HG03432 (cell line): ENCODE measurements at regions not wholly inside any gene's neighbourhood (a gene's known extent, or its start where the extent isn't known, plus 50 kb on each side); places are given as distances from the start of the nearest gene placed in this dataset.

ENCODE experiments used
- ATAC-seq: cut with Tn5 transposase; IDR thresholded peaks from one replicate; pipeline ENCODE4 v1.9.1; 2021; ENCODE audit warnings: mild to moderate bottlenecking, moderate library complexity; ENCODE audit not compliant: unreplicated experiment

DNA sequence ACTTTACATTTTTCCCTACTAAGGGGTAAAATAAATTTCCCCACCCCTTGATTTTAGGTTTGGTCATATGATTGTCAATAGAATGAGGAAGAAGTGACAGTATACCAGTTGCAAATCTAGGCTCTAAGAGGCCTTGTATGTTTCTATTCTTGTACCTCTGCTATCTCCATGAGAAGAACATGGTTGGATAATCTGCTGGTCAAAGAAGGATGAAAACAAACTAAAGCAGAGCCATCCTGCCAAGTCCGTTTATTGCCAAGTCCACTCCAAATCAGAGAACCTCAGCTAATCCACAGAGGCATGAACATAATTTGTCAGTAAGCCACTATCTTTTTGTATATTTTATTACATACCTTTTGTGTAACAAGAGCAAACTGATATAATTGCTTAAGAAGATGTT lies 98.0 kb downstream of the CRPPA start:
- no peak for ATAC-seq

DNA sequence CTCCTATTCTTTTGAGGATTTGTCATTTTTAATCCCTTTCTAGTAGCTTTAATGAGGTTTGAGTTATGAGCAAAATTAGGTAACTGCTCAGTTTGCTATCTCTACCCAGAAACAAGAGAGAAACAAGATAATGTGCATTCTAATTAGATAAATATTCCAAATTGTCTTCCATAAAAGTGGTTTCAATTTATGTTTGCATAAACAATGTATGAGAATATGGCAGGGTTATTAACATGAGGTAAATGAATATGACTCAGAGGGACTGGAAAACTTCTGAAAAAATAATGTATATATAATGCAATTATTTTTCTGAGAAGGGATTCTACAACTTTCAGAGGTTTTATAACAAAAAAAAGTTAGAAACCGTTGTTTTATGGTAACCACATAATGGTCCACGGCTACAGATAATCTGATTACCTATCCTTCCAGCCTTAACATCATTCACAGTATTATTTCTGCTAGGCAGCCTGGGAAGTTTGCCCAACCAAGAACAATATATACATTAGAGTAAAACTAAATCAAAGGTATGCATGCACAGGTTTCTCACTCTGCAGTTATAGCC lies 101.2 kb downstream of the CRPPA start:
- no peak for ATAC-seq

DNA sequence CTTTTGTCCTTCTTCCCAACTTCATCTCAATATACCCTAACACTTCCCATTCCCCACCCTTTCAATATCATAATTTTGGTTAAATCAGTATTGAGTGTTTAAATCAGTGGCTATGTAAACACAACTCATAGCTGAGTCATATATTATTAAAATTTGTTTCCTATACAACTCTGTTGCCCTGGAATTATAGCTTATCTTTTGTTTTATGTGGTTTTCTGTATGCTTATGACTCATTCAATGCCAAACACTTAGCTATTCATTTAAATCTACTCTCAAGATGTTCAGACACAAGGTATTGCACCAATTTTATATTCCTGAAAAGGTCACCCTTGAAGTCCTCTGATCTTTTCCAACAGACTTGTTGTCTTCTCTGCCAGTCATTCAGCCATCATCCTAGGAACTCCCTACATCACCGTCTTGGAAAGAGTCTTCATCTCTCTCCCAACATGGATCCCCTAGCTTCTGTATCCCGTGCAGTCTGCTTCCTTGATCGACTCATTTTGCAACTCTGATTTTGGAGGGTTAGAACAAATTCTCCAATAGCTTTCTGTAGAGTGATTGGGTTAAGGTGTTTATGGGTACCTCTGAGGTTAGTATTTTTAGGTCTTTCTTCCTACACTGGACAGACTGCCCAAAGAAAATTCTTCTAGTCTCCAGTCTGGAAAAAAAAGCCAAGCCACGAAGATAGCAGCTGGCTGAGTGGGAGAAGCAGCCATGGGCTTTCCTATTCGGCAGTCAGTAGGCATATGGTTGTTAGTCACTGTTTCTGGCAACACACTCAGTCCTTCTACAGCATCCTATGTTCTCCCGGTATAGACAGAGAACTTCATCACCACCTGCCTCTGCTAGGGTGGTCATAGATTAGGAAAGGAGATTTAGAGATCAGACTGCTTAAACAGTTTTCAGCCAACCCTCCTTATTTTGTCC lies 102.1 kb downstream of the CRPPA start:
- no peak for ATAC-seq

DNA sequence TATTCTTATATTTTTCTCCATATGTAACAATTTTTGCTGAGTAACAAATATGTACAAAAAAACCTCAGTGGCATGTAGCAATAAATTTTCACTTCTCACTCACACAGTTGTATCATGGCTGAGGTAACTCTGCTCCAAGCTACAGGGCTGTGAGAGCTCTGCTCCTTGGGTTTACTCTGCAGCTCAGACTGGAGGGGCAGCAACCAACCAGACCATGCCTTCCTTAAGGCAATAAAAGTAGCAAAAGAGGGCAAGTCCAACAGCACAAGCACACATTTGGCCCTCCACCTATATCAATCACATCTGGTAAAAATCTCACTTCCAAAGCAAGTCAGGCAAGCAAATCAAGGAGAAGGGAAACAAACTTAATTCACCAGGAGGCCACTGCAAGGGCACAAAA lies 102.9 kb downstream of the CRPPA start:
- ATAC-seq = no peak

DNA sequence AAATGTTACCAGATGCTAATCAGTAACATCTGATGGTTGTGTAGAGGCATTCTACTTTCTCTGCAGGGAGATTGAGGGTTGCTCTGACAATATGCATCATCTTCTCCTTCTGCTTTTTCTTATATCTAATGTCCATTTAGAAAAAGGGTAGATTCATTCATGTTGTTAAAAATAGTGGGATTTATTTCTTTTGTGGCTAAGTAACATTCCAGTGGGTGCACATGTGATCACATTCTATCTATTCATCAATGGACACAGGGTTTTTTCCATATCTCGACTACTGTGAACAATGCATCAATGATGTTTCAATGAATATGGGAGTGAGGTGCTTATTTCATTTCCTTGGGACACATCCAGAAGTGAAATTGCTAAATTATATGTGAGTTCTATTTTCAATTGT lies 103.9 kb downstream of the CRPPA start:
- ATAC-seq = no peak

DNA sequence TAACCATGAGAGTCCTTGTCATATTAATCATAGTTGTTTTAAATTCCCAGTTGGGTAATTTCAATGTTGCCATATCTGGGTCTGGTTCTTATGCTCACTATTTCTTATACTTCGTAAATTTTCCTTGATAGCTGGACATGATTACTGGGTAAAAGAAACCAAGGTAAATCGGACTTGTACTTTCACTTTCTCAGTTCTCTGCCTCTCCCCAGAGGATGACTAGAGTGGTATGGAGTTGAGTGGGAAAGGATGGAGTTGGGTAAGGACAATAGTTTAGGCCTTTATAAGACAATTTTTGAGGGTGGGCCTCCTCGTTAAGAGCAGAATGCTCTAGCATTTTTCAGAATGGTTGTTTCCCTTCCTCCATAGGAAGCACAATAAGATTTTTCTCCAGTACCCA lies 106.1 kb downstream of the CRPPA start:
- ATAC-seq = no peak

DNA sequence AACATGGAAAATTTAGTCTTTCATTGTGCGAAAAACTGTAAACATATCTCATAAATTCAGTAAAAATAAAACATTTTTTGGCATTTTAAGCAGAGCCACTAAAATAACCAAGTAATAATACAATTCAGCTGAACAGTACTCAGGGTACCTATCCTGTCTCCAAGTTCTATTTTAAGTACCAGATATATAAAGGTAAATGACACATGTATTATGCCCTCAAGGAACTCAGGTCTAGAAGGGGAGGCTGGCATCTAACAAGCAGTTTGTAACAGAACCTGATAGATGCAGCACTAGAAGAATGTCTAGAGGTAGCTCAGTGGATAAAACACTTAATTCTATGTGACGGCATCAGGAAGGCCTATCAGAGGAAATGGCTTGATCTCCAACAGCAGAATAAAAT lies 112.2 kb downstream of the CRPPA start:
- no peak for ATAC-seq

DNA sequence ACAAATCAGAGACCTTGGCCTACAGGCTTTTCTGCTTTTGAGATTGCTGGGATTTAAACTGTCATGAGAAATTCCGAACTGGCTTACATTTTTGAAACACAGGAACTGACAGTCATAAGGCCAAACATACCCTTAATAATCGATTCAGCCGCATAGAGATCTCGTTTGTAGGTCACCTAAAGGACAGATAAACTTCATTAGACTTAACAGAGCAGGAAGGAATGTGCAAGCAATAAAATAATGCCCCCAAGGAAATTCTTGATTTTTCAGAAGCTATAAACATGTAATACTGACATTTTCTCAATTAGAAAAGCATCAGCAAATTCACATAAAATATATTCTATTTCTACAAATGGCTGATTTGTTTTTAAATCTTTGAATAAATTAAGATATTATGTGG lies 120.0 kb downstream of the CRPPA start:
- ATAC-seq = no peak

DNA sequence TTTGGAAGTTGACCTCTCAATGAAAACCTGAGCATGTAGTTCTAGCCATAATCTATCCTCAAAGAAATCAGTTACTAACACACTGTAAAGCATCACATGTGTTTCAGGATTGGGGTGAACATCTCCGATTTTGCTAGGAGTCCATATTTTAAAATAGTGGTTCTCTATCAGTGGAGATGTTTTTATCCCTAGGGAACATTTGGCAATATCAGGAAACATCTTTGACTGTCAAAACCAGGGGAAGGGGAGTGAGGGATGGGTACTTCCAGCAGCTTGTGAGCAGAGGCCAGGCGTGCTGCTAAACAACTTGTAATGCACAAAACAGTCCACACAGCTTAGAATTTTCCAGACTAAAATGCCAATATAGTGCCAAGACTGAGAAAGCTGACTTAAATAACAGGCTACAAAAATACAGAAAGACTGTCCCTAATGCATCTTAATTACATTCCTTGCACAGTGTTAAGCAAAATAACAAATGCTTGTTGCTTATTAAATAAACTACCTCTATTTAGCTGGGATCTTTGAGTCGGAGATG lies 120.9 kb downstream of the CRPPA start:
- no peak for ATAC-seq

DNA sequence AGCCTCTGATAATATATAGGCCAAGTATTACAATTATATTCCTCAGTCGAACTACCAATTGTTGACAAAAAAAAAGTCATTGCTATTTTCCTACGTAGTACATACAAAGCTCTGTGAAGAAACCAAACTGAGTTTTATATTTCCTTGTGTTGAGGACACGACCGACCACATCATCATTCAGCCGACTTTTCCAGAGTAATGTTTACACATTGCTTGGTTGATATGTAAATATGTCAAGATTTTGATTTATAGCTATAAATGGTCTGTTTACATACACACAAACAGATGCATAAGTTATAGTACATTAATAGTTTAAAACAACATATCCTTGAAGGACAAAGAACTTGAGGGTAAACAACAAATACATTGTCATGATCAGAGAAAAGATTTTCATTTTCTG lies 121.5 kb downstream of the CRPPA start:
- ATAC-seq = no peak

DNA sequence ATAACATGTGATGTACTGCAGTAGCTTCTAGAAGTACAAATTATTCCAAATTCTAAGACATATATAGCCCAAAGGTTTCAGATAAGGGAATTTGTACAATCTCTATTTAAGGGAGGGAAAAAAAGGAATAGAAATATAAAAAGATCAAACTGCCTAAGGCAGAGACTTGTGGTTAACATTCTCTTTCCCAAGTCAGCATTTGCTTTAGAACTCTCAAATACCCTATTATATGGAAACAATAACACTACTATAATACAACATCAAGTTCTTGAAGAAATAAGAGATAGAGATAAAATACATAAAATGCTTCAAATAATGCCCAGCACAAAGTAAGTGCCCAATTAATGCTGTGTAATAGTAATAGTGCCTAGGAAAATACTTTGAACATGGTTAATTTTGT lies 123.1 kb downstream of the CRPPA start:
- no peak for ATAC-seq

DNA sequence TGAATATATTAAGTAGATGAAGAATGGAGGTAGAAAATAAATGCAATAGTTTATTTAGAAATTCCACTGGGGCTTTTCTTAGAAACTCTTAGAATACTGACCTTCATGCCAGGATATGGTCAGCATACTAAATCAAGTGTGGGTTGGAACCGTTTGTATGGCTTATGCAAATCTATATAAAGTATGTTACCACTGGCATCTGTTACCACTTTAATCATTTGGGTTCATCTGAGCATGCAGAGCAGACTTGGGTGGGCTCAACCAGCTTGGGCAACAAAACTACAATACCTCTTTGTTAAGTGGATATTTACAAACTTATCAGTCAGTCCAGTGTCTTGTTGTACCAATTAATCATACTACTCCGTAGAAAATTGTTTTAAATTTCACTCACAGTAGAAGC lies 125.8 kb downstream of the CRPPA start:
- no peak for ATAC-seq

DNA sequence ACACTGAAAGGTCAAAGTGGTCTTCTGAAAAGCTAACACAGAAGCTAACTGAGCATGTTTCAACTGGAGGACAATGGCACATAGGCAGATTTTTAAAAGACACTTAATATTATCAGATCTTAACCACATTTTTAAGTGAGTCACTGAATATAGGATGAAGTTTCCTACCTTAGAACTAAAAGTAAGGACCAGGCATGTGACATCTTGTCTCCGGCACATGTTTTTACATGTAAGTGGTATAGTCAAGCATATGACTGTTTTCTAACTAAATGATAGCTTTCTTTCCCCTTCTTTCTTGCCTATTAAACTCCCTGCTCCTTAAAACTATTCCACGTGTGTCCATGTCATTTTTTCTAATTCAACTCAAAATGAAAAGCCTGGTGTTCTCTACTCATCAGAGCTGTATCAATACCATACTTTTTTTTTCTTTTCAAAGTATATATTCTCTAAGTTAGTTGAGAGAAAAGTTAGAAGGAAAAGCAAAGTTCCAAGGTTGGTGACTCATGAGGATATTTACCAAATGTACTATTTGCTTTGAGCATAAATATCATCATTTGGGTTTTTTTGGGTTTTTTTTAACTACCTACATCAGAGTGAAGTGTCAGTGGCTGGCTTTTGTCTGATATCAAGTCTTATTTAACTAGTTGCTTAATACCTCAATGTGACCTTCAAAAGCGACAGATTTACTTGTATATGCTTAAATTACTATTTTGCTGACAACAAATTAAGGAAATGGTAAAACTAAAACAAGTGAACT lies 127.5 kb downstream of the CRPPA start:
- ATAC-seq = no peak

DNA sequence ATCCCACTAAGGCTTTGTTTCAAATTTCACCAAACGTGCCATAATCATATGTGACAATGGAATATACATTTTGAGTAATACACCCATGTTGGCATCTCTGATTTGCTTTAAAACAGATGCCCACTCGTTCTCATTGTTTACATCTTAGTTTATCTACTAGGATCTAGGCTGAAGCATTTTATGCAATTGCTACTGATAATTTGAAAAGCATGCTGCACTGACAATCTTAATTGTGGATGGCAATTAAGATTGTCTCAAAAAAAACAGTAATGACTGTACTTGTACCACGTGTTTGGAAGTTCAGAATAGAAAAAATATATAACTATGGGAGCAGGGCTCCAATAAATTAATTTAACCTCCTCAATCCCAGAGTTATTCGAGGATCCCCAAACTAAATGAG lies 136.8 kb downstream of the CRPPA start:
- no peak for ATAC-seq

DNA sequence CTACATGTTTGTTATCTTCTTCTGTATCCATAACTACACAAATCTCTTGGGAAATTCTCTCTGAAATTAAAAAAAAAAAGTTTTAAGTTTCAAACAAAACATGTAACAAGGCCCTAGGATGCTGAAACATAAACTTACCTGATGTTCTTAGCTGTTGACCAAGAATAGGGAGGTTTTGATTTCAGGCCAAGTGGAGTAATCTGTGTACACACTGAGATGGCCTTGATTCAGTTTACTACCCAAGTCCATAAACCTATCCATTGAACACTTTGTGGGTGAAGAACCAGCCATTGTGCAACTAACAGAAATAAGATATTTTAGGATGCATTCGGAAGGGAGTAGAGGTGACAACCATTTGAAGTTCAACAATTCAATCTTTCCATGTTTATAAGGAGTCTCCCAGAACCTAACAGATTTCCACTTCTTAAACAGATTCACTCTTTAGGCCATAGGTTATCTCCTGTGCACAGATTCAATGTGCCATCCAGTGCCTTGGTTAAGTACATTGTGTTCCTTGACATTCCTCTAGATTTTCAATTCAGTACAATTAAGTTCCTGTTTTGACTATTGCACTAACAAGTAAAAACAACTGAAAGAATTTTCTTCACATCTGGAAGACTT lies 143.1 kb downstream of the CRPPA start:
- ATAC-seq = no peak

DNA sequence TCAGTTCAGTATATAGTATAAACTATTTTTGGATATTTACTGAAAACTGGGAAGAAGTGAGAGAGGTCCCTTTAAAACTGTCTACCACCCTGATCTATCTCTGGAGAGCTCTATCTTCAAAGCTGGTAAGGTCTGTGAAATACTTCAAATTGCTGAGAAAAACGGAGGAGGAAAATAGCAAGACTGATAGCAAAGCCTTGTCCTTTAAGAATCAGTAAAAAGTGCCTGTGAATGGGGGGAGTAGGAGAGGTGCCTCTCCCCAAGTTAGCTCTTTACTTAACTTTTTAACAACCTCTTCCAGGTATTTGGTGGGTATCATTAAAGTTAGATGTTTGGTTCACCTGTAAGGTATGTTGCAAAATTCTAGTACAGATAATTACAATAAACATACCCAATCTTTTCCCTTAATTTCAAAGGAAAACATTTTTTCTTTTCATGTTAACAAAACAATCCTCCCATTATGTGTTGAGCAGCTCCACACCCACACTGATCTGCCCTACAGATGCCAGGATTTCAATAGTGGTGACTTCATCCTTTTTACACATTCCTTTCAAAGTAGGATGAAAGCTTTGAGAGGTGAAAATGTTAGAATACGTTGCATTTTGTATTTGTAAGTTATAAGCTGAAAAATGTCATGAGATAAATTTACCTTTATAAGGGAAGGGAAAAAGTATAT lies 149.2 kb downstream of the CRPPA start:
- no peak for ATAC-seq

DNA sequence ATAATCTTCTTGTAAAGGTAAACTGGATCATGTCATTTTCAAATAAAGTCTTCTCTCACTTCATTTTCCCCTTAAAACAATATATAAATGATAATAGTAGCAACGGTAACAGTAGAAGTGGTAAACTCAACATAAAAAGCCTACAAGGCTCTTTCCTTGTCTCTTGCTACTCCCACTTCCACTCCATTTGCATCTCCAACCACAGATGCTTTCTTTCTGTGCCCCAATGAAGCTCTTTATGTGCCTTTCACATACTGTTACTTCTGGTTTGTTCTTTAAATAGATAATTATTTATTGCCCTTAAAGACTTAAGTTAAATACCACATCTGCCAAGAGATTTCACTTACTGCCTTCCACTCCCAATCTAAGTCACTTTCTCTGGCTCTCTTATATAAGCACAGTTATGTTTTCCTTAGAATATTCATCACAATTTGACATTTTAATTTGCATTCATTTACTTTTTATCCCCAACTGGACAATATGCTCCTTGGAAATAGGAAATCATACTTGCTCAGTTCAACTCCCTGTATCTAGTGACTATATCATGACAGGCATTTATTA lies 149.9 kb downstream of the CRPPA start:
- ATAC-seq = no peak

DNA sequence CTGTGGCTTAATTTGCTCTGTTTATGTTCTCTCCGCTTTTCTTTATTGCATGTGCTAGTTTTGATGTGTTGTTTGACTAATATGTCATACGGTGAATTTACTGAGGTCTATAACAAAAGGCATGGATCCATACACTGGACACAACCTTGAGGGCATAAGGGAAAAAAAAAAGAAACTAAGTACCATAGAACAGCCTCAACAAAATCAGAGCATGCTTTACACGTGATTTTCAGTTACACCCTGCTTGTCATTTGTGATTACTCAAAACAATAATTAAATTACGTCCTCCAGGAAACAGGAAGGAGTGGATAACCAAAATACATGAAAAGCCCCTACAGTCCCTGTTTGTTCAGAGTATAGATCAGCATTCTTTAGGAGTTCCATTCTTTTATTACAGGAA lies 150.5 kb downstream of the CRPPA start:
- ATAC-seq = no peak

DNA sequence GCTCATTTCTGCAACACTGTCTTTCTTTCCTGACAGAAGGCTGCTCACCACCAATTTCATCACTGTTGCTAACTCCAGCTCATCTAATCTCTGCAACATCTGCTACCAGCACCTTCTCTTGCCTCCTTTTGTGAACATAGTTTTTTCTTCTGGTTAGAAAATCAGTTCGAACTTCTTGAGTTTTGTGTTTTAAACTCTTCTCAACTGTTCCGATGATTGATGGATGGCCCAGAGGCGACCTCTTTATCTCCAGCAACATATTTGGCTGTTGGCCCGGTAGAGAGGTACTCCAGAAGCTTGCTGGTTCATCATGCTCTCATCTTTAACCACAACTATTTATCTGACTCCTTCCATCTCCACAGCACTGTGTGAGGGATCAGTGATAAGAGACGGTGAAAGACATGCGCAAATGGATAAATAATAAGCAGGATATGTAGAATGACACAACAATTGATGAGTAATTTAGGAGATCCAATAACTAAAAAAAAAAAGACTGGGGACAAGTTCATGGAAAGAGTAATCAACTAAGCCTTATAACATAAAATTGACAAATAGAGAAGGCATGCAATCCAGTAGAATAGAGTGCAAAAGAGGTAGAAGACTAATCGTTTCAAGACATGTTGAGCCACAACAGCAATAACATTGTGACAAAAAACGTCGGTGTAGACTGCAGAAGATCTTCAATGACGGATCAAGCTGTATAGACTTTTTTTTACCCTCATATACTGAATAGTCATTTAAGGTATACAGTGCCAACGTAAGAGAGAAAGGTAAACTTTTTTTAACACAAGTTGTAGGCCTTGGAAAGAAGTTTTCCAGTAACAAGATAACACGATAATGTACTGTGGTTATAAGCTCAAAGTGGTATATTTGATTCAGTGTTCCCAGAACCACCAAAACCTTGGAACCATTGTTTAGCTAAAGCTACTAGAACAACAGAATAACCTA lies 152.2 kb downstream of the CRPPA start:
- no peak for ATAC-seq
